ENCODE measurements at regions not wholly inside any gene's neighbourhood (a gene's known extent, or its start where the extent isn't known, plus 50 kb on each side); places are given as distances from the start of the nearest gene placed in this dataset.

DNA sequence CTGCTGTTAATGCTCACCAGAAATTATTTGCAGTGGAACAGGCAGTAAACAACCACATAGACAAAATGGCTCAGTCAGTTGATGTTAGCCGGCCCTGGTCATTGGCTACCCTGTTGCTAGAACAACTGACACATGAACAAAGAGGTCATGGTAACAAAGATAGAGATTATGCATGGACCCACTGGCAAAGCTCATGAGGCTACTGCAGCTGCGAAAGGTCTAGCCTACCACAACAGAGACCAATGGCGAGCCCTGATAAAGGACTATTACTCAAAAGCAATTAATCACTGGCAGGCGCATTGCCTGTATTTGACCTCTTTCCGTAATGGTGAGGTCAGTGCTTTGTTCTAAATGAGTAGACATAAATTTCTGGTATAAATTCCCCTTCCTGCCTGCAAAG, 474.2 kb downstream of the DSC3 start:
- POLR2A ChIA-PET (ENCODE audit: low non-redundant PET): no interaction called here
- CTCF ChIA-PET: no interaction called here

DNA sequence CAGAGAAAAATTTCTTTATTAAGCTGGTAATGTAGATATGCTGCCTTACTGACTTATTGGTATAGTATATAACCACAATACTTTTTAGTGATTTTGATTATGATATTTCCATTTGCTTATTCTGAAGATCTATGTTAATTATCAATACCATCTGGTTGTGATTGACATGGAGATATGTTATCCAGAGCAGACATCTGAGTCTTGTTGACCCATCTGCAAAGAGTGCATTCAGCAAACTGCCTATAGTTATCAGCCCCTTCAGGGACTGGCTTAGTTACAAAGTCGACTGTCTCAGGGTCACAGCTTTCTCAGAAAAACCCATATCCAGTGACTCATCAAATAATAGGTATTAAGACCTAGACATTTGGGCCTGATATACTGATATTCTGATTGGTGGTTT, 475.7 kb downstream of the DSC3 start:
- CTCF ChIA-PET: no interaction called here
- H3K4me3 ChIP-seq (ENCODE audit: low read depth, low read length, poor library complexity, severe bottlenecking): no peak overlapping the region
- H3K4me1 ChIP-seq (ENCODE audit: insufficient read depth, low read length, poor library complexity, severe bottlenecking): no peaks in the 10 kb centered on the region
- POLR2A ChIA-PET (ENCODE audit: low non-redundant PET): no interaction called here
- H3K9me3 ChIP-seq (ENCODE audit: low read depth, low read length, poor library complexity, severe bottlenecking): no peaks in the 10 kb centered on the region
- H3K27ac ChIP-seq (ENCODE audit: low read depth, low read length, poor library complexity, severe bottlenecking): no peak overlapping the region
- no peaks in the 10 kb centered on the region for H3K27me3 ChIP-seq (replicated peaks; ENCODE audit: insufficient read depth, low read depth, low read length, poor library complexity)
- TF ChIP-seq EZH2 (IDR thresholded peaks at IDR 0.05; ENCODE audit: borderline replicate concordance, low read depth, low read length, poor library complexity, severe bottlenecking): no peak
- TF ChIP-seq, protein P1, sequence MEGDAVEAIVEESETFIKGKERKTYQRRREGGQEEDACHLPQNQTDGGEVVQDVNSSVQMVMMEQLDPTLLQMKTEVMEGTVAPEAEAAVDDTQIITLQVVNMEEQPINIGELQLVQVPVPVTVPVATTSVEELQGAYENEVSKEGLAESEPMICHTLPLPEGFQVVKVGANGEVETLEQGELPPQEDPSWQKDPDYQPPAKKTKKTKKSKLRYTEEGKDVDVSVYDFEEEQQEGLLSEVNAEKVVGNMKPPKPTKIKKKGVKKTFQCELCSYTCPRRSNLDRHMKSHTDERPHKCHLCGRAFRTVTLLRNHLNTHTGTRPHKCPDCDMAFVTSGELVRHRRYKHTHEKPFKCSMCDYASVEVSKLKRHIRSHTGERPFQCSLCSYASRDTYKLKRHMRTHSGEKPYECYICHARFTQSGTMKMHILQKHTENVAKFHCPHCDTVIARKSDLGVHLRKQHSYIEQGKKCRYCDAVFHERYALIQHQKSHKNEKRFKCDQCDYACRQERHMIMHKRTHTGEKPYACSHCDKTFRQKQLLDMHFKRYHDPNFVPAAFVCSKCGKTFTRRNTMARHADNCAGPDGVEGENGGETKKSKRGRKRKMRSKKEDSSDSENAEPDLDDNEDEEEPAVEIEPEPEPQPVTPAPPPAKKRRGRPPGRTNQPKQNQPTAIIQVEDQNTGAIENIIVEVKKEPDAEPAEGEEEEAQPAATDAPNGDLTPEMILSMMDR (conservative IDR thresholded peaks at IDR 0.05; ENCODE audit: low read depth, low read length): no peak
- no peaks in the 10 kb centered on the region for H3K36me3 ChIP-seq (ENCODE audit: insufficient read depth, low read length, poor library complexity, severe bottlenecking)
- no peak for DNase-seq (ENCODE audit: low spot score)
- BruUV-seq (replicated peaks): no TSS peak
- intact Hi-C loops (cut with micrococcal nuclease; ENCODE audit: unreplicated experiment): no loop called here

More for the DNA sequence above, 474.2 kb downstream of the DSC3 start:
- no peak for TF ChIP-seq EZH2 (IDR thresholded peaks at IDR 0.05; ENCODE audit: borderline replicate concordance, low read depth, low read length, poor library complexity, severe bottlenecking)
- TF ChIP-seq, protein P1 (conservative IDR thresholded peaks at IDR 0.05; ENCODE audit: low read depth, low read length): no peak
- H3K9me3 ChIP-seq (ENCODE audit: low read depth, low read length, poor library complexity, severe bottlenecking): no peaks in the 10 kb centered on the region
- intact Hi-C loops (cut with micrococcal nuclease; ENCODE audit: unreplicated experiment): no loop called here
- DNase-seq (ENCODE audit: low spot score): no peak
- H3K4me3 ChIP-seq (ENCODE audit: low read depth, low read length, poor library complexity, severe bottlenecking): no peak overlapping the region
- no peaks in the 10 kb centered on the region for H3K4me1 ChIP-seq (ENCODE audit: insufficient read depth, low read length, poor library complexity, severe bottlenecking)
- no peaks in the 10 kb centered on the region for H3K27me3 ChIP-seq (replicated peaks; ENCODE audit: insufficient read depth, low read depth, low read length, poor library complexity)
- H3K27ac ChIP-seq (ENCODE audit: low read depth, low read length, poor library complexity, severe bottlenecking): no peak overlapping the region
- H3K36me3 ChIP-seq (ENCODE audit: insufficient read depth, low read length, poor library complexity, severe bottlenecking): no peaks in the 10 kb centered on the region
- BruUV-seq (replicated peaks): no TSS peak

DNA sequence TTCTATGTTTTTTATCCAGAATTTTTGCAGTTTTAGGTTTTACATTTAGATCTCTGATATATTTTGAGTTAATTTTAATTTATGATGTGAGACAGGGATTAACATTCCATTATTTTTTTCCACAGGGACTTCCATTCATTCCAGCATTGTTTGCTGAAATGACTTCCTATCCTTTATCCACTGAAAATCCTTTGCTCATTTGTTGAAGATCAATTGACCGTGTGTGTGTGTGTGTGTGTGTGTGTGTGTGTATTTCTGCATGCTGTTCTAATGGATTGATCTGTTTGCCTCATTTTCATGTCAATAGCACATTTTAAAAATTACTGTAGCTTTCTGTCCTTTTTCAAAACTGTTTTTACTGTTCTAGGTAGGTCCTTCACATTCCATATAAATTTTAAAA, 480.3 kb downstream of the DSC3 start:
- Histone ChIP-seq H3K27me3 (replicated peaks; ENCODE audit: insufficient read depth, low read depth, low read length, poor library complexity) (no peaks in the 10 kb centered on the region), H3K27ac (ENCODE audit: low read depth, low read length, poor library complexity, severe bottlenecking) (no peak overlapping the region), H3K9me3 (ENCODE audit: low read depth, low read length, poor library complexity, severe bottlenecking) (no peaks in the 10 kb centered on the region), H3K36me3 (ENCODE audit: insufficient read depth, low read length, poor library complexity, severe bottlenecking) (no peaks in the 10 kb centered on the region), H3K4me1 (ENCODE audit: insufficient read depth, low read length, poor library complexity, severe bottlenecking) (no peaks in the 10 kb centered on the region), H3K4me3 (ENCODE audit: low read depth, low read length, poor library complexity, severe bottlenecking) (no peak overlapping the region)
- BruUV-seq (replicated peaks): no TSS peak
- ChIA-PET CTCF (no interaction called here), POLR2A (ENCODE audit: low non-redundant PET) (no interaction called here)
- no peak for DNase-seq (ENCODE audit: low spot score)
- intact Hi-C loops (cut with micrococcal nuclease; ENCODE audit: unreplicated experiment): no loop called here
- TF ChIP-seq, protein P1 (conservative IDR thresholded peaks at IDR 0.05; ENCODE audit: low read depth, low read length): no peak
- no peak for TF ChIP-seq EZH2 (IDR thresholded peaks at IDR 0.05; ENCODE audit: borderline replicate concordance, low read depth, low read length, poor library complexity, severe bottlenecking)

All from A673 (cell line).